ENCODE measurements at regions not wholly inside any gene's neighbourhood (a gene's known extent, or its start where the extent isn't known, plus 50 kb on each side); places are given as distances from the start of the nearest gene placed in this dataset.

- TF ChIP-seq IRF3 (IDR thresholded peaks at IDR 0.05; ENCODE audit: low read depth, low read length) (no peak), CHD2 (IDR thresholded peaks at IDR 0.05; ENCODE audit: low read length, partially characterized antibody) (no peak), CTCF (IDR thresholded peaks at IDR 0.05) (no peak), SIN3A (IDR thresholded peaks at IDR 0.05; ENCODE audit: borderline replicate concordance, low read depth, low read length) (no peak), ZBTB33 (IDR thresholded peaks at IDR 0.05; ENCODE audit: borderline replicate concordance, low read depth) (no peak), TAF1 (IDR thresholded peaks at IDR 0.05; ENCODE audit: borderline replicate concordance, low read depth, low read length) (no peak), FOXM1 (IDR thresholded peaks at IDR 0.05; ENCODE audit: low read depth) (no peak), EZH2phosphoT487 (IDR thresholded peaks at IDR 0.05; ENCODE audit: borderline replicate concordance, low read depth) (no peak), PBX3 (IDR thresholded peaks at IDR 0.05) (no peak), EP300 (IDR thresholded peaks at IDR 0.05; ENCODE audit: borderline replicate concordance in 1 of 2, low read depth in 1 of 2, low read length in 1 of 2) (no peak), REST (IDR thresholded peaks at IDR 0.05; ENCODE audit: low read depth, low read length) (no peak)
- TF ChIP-seq, protein P1, sequence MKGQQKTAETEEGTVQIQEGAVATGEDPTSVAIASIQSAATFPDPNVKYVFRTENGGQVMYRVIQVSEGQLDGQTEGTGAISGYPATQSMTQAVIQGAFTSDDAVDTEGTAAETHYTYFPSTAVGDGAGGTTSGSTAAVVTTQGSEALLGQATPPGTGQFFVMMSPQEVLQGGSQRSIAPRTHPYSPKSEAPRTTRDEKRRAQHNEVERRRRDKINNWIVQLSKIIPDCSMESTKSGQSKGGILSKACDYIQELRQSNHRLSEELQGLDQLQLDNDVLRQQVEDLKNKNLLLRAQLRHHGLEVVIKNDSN (IDR thresholded peaks at IDR 0.05; ENCODE audit: borderline replicate concordance, low read depth) = no peak
- TF ChIP-seq, protein P2, sequence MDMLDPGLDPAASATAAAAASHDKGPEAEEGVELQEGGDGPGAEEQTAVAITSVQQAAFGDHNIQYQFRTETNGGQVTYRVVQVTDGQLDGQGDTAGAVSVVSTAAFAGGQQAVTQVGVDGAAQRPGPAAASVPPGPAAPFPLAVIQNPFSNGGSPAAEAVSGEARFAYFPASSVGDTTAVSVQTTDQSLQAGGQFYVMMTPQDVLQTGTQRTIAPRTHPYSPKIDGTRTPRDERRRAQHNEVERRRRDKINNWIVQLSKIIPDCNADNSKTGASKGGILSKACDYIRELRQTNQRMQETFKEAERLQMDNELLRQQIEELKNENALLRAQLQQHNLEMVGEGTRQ (IDR thresholded peaks at IDR 0.05; ENCODE audit: borderline replicate concordance, low read depth, low read length) = no peak
- TF ChIP-seq, protein P3, sequence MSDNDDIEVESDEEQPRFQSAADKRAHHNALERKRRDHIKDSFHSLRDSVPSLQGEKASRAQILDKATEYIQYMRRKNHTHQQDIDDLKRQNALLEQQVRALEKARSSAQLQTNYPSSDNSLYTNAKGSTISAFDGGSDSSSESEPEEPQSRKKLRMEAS (IDR thresholded peaks at IDR 0.05; ENCODE audit: low read depth) = no peak
- Histone ChIP-seq H3K36me3 (replicated peaks in 1 of 2; ENCODE audit: control insufficient read depth in 1 of 2, insufficient read depth in 2 of 2, low read length in 1 of 2) (no peaks in the 10 kb centered on the region), H3K27me3 (ENCODE audit: insufficient read depth) (0 out of 2 replicates have a peak, but pooled peaks cover 3% of the 10 kb centered on the region), H3K9ac (no peak overlapping the region), H3K27ac (ENCODE audit: low read depth in 2 of 2, low read length in 1 of 2) (no peak overlapping the region), H3K4me3 (ENCODE audit: low read depth in 2 of 2, low read length in 1 of 2) (no peak overlapping the region), H3K4me2 (no peak overlapping the region), H3K79me2 (ENCODE audit: insufficient read depth) (no peaks in the 10 kb centered on the region), H3K9me3 (no peaks in the 10 kb centered on the region), H4K20me1 (ENCODE audit: insufficient read depth) (no peaks in the 10 kb centered on the region), H3K4me1 (ENCODE audit: control insufficient read depth in 1 of 2, insufficient read depth in 2 of 2, low read depth in 1 of 2, low read length in 1 of 2) (no peaks in the 10 kb centered on the region), H3F3A (replicated peaks; ENCODE audit: insufficient read depth) (no peaks in the 10 kb centered on the region), H3K9me2 (no peaks in the 10 kb centered on the region), H2AFZ (ENCODE audit: low read depth) (no peak overlapping the region)
- WGBS (ENCODE audit: low lambda C conversion rate) = 40% methylated on average over 5 of the region's 5 CpGs
- ChIA-PET POLR2A (no interaction called here), CTCF (interaction anchor here (1.3 to 2.8 kb wide), 2 partner anchors 27 to 296 kb away, joined by 3 to 7 read pairs; no protein-coding TSS in a partner anchor)
- DNase-seq = no peak
These were observed 66.9 kb upstream of the MPHOSPH6 start for GRCh38 chr16:82236875-82237274.

Measured in SK-N-SH (cell line).